Left kidney (tissue), 1 donor: ENCODE measurements at regions not wholly inside any gene's neighbourhood (a gene's known extent, or its start where the extent isn't known, plus 50 kb on each side); places are given as distances from the start of the nearest gene placed in this dataset.
"Not testable (repeated sequence)": the region's sequence is repeated elsewhere in the genome, so short reads cannot be mapped to it uniquely, and the experiment has no call there.

Source experiments
- DNase-seq: peaks from one replicate; pipeline ENCODE4 v3.0.0-alpha.2; 2013

GRCh38 chr9:86488345-86488744 lies 134.1 kb upstream of the TUT7 start:
- no peak for DNase-seq

DNA sequence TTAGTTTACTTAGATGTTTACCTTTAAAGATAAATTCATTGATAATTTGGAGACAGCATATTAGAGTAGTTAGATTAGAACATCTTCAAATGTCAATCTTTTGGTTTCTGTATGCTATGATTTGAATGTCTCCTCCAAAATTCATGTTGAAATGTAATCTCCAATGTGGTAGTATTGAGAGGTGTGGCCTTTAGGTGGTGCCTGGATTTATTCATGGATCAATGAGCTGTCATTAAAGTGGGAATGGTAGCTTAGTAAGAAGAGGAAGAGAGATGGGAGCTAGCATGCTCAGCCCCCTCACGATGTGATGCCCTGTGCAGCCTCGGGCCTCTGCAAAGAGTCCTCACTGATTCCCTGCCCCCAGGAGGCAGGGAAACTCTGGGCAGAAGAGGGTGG lies 133.6 kb upstream of the TUT7 start:
- no peak for DNase-seq

GRCh38 chr9:86486891-86487837 lies 133.0 kb upstream of the TUT7 start:
- peak; percentile 71 for DNase-seq

- DNase-seq: no peak
Measured at GRCh38 chr9:86485359-86485758, 131.1 kb upstream of the TUT7 start.

- DNase-seq: no peak
Measured at GRCh38 chr9:86483496-86483895, 129.3 kb upstream of the TUT7 start.

DNA sequence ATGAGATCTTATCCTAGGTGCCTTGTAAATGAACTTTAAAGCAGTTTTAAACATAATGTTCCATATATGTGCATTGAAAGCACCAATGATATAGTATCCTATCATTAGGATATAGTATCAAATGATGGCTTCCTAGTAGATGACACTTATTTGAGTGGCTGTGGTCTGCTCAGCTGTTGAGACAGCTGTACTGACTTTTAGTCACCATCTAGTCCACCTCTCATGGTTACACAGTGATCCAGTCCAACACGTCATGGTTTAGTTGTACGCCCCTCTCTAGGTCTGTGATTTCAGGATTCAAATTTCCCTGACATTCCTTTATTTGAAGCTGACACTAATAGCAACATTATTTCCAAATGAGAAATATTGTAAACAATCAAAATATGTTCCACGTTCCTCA lies 127.3 kb upstream of the TUT7 start:
- no peak for DNase-seq

DNA sequence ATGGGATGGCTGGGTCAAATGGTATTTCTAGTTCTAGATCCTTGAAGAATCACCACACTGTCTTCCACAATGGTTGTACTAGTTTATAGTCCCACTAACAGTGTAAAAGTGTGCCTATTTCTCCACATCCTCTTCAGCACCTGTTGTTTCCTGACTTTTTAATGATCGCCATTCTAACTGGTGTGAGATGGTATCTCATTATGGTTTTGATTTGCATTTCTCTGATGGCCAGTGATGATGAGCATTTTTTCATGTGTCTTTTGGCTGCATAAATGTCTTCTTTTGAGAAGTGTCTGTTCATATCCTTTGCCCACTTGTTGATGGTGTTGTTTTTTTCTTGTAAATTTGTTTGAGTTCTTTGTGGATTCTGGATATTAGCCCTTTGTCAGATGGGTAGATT lies 121.0 kb upstream of the TUT7 start:
- not testable (repeated sequence) for DNase-seq

- no peak for DNase-seq
Measured at GRCh38 chr9:86471171-86471815, 117.1 kb upstream of the TUT7 start.

DNA sequence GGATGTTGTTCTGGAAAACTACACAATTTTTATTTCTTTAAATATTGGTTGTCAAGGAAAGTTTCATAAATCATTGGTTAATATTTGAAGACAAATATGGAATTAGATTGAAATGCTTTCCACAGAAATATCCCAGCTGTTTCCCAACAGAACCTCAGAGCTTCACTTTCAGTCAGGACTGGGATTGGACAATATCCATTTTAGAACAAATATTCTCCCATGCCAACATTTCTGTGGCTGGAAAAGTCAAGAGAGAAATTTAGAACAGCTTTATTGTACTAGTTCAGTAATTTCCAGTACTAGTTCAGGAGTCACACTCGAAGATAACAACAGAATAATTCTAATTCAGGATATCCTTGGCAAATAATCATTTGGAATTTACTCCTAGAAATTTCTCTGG lies 116.1 kb upstream of the TUT7 start:
- no peak for DNase-seq

DNA sequence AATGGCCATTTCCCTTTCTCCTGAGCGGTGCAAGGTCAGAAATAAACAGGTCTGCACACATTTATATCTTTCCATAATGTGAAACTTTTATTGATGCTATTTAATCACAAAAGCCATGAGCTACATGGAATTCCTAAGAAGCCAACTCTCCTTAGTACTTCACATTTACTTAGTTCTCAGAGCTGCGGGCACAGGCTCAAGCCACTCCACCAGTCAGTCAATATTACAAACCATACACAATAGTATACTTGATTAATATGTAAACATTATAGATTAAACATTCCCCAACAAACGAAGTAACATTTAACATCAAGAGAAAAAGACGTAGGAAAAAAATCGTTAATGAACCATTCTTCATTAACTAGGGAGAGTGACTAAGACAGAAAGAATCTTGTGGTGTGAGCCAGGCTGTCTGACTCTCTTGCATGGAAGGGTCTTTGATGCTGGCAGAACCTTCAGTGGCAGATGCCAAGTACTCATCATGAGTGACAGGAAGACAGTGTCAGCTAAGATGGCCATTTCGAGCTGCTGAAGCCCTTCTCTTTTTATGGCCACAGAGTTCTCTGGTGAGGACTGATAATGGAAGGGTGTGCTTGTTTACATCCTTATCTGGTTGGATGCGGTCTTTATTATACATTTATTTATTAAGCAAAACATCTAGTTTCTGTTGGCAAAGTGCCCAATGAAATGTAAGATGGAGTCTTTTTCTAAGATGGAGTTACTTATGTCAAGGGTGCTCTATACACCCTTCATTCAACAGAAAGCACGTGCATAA lies 115.5 kb upstream of the TUT7 start:
- no peak for DNase-seq

DNA sequence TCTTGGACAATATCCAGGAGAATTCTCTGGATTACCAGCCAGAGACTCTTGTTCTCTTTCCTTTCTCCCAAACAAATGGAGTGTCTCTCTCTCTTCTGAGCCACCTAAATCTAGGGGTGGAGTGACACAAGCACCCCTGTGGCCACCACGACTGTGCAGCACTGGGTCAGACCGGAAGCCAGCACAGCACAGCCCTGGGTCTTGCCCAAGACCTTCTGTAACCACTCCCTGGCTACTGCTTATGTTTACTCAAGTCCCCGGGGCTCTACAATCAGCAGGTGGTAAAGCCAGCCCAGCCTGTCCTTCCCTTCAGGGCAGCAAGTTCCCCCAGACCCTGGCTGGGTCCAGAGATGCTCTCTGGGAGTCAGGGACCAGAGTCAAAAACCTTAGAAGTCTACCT lies 110.0 kb upstream of the TUT7 start:
- no peak for DNase-seq

GRCh38 chr9:86460216-86461002 lies 106.2 kb upstream of the TUT7 start:
- no peak for DNase-seq

DNA sequence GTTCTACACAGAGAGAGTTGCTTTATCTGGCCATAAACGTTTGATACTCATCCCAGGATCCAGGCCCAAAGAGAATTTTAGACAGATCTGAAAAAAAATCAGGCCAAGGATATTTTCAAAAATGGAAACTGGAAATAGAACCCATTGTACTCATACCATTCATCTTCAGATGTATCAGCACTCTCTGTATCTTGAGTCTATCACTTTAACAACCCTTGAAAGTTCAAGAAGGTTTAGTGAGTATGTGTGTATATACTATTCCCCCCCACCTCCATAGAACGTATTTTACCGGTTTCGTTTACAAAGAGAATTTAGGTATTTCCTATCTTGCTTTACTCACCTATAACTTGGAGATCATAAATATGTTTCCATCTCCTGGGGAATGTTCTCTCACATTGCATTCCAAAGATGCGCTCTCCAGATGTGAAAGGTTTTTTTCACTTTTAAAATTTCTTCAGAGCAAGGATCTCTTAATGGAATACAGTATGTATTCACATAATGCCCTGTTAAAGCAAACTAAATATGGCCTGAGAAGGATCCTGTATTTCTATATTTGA lies 105.5 kb upstream of the TUT7 start:
- no peak for DNase-seq

DNA sequence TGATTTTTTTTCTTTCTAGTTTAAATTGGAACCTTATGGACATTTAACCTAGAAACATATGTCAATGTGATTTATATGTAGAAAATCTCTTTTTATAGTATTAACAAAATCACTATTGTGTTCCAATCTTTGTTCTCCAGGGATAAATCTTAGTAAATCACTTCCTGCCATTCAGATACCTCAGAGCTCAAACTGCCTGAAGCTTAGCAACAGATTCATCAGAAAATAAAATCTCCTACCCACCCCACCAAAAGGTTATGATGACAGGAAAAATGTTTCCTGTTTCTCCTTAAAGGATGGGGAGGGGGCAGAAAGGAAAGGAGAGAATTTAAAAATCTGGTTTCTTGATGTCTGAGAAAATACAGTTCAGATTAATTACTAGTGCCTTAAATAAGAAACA lies 105.0 kb upstream of the TUT7 start:
- no peak for DNase-seq

GRCh38 chr9:86458191-86458855 lies 104.1 kb upstream of the TUT7 start:
- no peak for DNase-seq

DNA sequence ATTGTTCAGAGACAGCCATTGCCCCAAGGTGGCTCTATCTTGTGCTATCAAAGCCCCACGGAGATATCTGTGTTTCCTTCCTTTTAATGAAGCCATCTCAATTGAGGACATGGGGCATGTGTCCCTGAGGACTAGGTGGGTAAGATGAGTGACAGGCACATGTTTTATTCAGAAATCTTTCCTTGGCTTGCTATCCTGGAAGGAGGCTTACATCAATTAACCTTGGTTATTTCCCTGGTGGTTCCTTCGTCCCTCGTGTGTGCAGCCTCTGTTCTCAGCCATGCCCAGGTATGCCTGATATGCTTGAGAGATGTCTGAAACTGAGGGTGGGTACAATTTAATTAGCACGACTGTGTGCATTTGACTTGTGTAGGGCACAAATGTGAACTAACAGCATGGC lies 102.2 kb upstream of the TUT7 start:
- no peak for DNase-seq

DNA sequence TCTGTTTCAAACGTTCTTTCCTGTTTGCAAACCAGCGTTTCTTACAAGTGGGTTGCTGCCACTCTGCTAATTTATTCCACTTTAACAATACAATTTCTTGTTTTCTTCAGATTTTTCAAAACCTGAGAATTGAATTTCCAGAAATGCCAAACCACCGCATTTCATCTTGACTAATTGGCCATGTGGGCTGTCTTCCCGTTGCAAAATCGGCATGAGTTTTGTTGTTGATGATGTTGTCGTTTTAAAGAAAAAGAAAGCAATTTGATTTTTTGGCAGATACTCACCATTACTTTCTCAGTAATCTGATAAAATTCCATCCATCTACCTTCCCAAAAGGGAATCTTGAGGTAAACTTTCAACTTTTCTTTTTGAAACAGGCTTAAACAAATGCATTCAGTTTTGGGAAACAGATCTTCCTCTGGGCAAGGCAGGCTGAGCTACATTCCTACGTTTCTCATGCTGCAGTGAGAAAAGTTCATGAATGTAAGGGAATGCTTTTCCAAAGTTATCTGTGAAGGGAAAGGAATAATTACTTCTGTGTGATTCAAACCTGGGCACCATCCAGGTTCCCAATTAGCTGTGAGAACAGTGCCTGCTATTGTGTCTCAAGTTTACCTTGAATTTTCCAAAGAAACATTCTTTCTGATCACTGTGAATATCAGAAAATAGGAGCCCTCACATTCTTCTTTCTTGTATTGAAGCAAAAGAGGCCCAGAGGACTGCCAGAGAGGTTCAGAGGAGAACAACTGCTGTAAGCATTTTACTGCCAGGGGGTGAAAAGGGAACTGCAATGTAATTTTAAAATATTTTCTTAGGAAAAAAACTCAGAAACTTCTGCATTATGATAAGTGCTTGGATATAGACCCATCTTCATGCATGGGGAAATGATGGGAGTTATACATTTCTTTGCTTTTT lies 100.7 kb upstream of the TUT7 start:
- no peak for DNase-seq

GRCh38 chr9:86452201-86452828 lies 98.1 kb upstream of the TUT7 start:
- DNase-seq: no peak

GRCh38 chr9:86449246-86449645 lies 95.0 kb upstream of the TUT7 start:
- no peak for DNase-seq

- DNase-seq: no peak
Measured at GRCh38 chr9:86445671-86446070, 91.5 kb upstream of the TUT7 start.
